ENCODE measurements at regions not wholly inside any gene's neighbourhood (a gene's known extent, or its start where the extent isn't known, plus 50 kb on each side); places are given as distances from the start of the nearest gene placed in this dataset.
A peak's percentile ranks its signal among the peaks of the same experiment; 100 is the strongest.

GRCh38 chr5:56561455-56561854, 253.9 kb upstream of the MAP3K1 start:
- Histone ChIP-seq H3K9me3 (no peaks in the 10 kb centered on the region), H3K36me3 (no peaks in the 10 kb centered on the region), H3K4me1 (ENCODE audit: control insufficient read depth in 1 of 2, insufficient read depth in 1 of 2, low read depth in 1 of 2, low read length in 1 of 2) (peaks cover 16 to 17% of the 10 kb centered on the region in 2 experiments), H3K27ac (no peak overlapping the region), H3K27me3 (no peaks in the 10 kb centered on the region), H3K4me3 (ENCODE audit: low read depth in 1 of 2, low read length in 1 of 2) (no peak overlapping the region)
- TF ChIP-seq, protein P1, sequence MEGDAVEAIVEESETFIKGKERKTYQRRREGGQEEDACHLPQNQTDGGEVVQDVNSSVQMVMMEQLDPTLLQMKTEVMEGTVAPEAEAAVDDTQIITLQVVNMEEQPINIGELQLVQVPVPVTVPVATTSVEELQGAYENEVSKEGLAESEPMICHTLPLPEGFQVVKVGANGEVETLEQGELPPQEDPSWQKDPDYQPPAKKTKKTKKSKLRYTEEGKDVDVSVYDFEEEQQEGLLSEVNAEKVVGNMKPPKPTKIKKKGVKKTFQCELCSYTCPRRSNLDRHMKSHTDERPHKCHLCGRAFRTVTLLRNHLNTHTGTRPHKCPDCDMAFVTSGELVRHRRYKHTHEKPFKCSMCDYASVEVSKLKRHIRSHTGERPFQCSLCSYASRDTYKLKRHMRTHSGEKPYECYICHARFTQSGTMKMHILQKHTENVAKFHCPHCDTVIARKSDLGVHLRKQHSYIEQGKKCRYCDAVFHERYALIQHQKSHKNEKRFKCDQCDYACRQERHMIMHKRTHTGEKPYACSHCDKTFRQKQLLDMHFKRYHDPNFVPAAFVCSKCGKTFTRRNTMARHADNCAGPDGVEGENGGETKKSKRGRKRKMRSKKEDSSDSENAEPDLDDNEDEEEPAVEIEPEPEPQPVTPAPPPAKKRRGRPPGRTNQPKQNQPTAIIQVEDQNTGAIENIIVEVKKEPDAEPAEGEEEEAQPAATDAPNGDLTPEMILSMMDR (IDR thresholded peaks at IDR 0.05): no peak

DNA sequence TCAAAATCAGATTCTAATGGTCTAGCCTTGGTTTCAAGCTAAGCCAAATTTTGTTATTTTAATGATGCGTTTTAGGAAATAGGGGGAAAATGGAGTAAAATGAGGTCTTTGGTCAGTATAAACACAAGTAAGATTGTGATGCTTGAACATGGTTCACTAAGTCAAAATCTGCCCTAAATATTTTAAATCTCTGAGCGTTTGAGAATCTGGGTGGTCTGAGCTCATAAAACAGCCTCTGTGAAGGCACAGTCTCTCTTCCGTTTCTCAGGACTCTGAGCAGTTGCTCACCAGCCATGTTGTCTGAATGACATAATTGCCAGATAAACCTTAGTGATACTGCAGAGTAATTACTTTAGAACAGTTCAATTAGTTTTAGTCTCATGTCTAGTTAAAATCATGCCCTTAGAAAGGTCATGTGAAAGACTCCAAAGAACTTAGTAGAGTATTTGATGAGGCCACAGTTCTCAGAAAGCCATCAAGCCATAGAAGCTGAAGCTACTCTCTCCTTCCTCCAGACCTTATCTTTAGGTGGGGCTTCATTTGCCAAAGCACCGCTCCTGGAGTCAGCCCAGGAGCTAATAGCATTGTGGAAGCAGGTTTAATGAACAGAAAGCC, 257.1 kb upstream of the MAP3K1 start:
- TF ChIP-seq, protein P1 (IDR thresholded peaks at IDR 0.05): no peak
- Histone ChIP-seq H3K36me3 (no peaks in the 10 kb centered on the region), H3K4me1 (ENCODE audit: control insufficient read depth in 1 of 2, insufficient read depth in 1 of 2, low read depth in 1 of 2, low read length in 1 of 2) (no peaks in the 10 kb centered on the region)

GRCh38 chr5:56557198-56557597, 258.2 kb upstream of the MAP3K1 start:
- TF ChIP-seq, protein P1 (IDR thresholded peaks at IDR 0.05): no peak
- Histone ChIP-seq H3K9me3 (no peaks in the 10 kb centered on the region), H3K27me3 (no peaks in the 10 kb centered on the region), H3K27ac (no peak overlapping the region), H3K4me1 (ENCODE audit: control insufficient read depth in 1 of 2, insufficient read depth in 1 of 2, low read depth in 1 of 2, low read length in 1 of 2) (no peaks in the 10 kb centered on the region), H3K4me3 (ENCODE audit: low read depth in 1 of 2, low read length in 1 of 2) (no peak overlapping the region), H3K36me3 (no peaks in the 10 kb centered on the region)

More for the DNA sequence above, 257.1 kb upstream of the MAP3K1 start:
- Histone ChIP-seq H3K4me3 (ENCODE audit: low read depth in 1 of 2, low read length in 1 of 2) (no peak overlapping the region), H3K27me3 (no peaks in the 10 kb centered on the region), H3K27ac (no peak overlapping the region), H3K9me3 (no peaks in the 10 kb centered on the region)

DNA sequence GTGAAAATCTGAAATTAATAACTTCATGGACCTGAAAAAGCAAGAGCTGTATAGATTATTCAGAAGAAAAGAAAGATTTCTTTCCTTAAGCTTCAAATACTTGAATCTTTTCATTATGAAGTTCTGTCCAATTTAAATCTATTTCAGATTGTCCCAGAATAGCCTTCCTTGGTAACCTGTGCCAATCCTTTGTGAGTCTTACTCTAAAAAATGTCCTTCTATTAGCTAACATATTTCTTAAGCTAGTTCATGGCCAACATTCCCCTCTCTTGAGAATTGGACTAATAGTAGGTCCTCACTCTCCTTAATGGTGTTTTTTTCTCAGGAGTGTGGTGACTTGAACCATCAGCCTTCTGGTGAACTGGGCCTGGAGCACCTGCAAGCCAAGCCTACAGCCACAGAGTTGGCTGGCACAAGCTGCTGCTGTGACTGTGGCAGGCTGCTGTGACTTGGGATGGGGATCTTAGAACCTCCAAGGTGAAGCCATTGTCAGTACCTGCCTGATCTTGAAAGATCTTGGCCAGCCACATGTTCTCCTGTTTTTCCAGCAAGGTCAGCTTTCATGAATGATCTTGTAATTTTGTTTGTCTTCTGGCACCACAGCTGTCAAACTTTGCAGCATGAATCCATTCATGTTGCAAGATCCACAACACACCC, 262.6 kb upstream of the MAP3K1 start:
- no peak overlapping the region for H3K4me3 ChIP-seq (ENCODE audit: low read depth in 1 of 2, low read length in 1 of 2)
- H3K9me3 ChIP-seq: no peaks in the 10 kb centered on the region
- no peak overlapping the region for H3K27ac ChIP-seq
- peaks cover 19 to 20% of the 10 kb centered on the region in 2 experiments for H3K4me1 ChIP-seq (ENCODE audit: control insufficient read depth in 1 of 2, insufficient read depth in 1 of 2, low read depth in 1 of 2, low read length in 1 of 2)
- no peaks in the 10 kb centered on the region for H3K36me3 ChIP-seq
- no peaks in the 10 kb centered on the region for H3K27me3 ChIP-seq
- TF ChIP-seq, protein P1 (IDR thresholded peaks at IDR 0.05): no peak

DNA sequence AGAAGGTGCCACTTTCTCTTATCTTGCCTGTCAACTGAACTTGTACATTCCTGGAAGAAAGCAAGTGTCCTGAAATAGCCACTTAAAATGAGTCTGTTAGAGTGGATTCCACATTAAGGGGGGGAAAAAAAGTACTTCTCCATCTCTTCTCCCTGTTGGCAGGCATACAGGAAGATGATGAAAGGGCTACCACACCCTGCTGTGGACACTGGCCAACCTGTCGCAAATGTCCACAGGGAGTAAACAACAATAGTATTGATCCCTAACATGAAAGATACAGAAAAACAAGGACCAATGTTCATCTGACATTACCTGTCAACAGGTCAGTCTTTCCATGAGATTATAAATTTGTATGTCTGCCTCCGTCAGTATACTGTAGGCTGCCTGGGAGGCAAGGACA, 265.1 kb upstream of the MAP3K1 start:
- H3K4me3 ChIP-seq (ENCODE audit: low read depth in 1 of 2, low read length in 1 of 2): no peak overlapping the region
- H3K9me3 ChIP-seq: no peaks in the 10 kb centered on the region
- H3K36me3 ChIP-seq: no peaks in the 10 kb centered on the region
- peak overlapping the region; percentile 46 for H3K27ac ChIP-seq
- H3K4me1 ChIP-seq (ENCODE audit: control insufficient read depth in 1 of 2, insufficient read depth in 1 of 2, low read depth in 1 of 2, low read length in 1 of 2): peaks cover 26 to 28% of the 10 kb centered on the region in 2 experiments
- TF ChIP-seq, protein P1 (IDR thresholded peaks at IDR 0.05): no peak
- no peaks in the 10 kb centered on the region for H3K27me3 ChIP-seq

Data from neutrophil (primary cell).